HCT116 (cell line): ENCODE measurements at regions not wholly inside any gene's neighbourhood (a gene's known extent, or its start where the extent isn't known, plus 50 kb on each side); places are given as distances from the start of the nearest gene placed in this dataset.

Source experiments
- ATAC-seq: fragments of 200-7000 bp; cut with Tn5 transposase; 2 replicates; pipeline ENCODE4 v1.9.1; 2020; ENCODE audit warnings: mild to moderate bottlenecking, moderate library complexity
- BruUV-seq: library from RNA; stranded (reverse); fragments of 400-500 nt; replicated peaks from 2 replicates; lab custom pipeline; 2021; lab: Mats Ljungman, UMichigan
- CTCF ChIA-PET: fragments of 300-600 bp; sonication (Branson Sonifier 250); formaldehyde crosslinking; loops from one replicate; lab custom pipeline; 2021; ENCODE audit warnings: antibody characterized with exemption; lab: Charles Lee
- POLR2A ChIA-PET: fragments of 300-600, 350-600 bp; sonication (Branson Sonifier 250); formaldehyde crosslinking; loops from one replicate; lab custom pipeline; 2021; ENCODE audit warnings: antibody characterized with exemption; lab: Charles Lee
- RAD21 ChIA-PET, 2 experiments: fragments of 300-600 bp; sonication (Branson Sonifier 250); formaldehyde crosslinking; loops; one replicate each; lab custom pipeline; 2023; ENCODE audit warnings: low total read pairs in 2 of 2; ENCODE audit not compliant: uncharacterized antibody in 2 of 2, unreplicated experiment in 2 of 2, low non-redundant PET in 1 of 2; lab: Charles Lee
- DNase-seq: peaks from one replicate; pipeline ENCODE4 v3.0.0-alpha.2; 2010; ENCODE audit warnings: low read depth, low spot score
- H2AFZ ChIP-seq: fragments of 200-600 bp; shearing (Covaris generic), sonication (generic); 2 replicates; pipeline ENCODE4 v1.6.1; 2017; ENCODE audit warnings: low read depth, mixed run types, mixed read lengths, antibody characterized with exemption, low read length; ENCODE audit not compliant: poor library complexity, severe bottlenecking
- H3K27ac ChIP-seq: 2 replicates; pipeline ENCODE4 v1.5.1; 2012; ENCODE audit warnings: low read depth, low read length
- H3K27me3 ChIP-seq: fragments of 200-600 bp; sonication (generic); 2 replicates; pipeline ENCODE4 v1.6.1; 2016; ENCODE audit warnings: mixed run types, low read length, mixed read lengths; ENCODE audit not compliant: insufficient read depth
- H3K36me3 ChIP-seq, 2 experiments: fragments of 200-500 bp in 1 of 2; fragments of 200-600 bp in 1 of 2; sonication (Bioruptor generic) in 1 of 2; sonication (generic) in 1 of 2; 2 replicates each; pipeline versions ENCODE4 v1.5.1 to v1.6.1; 2014 to 2016; ENCODE audit warnings: low read length in 2 of 2, inconsistent platforms in 1 of 2, mixed read lengths in 1 of 2, mixed run types in 1 of 2; ENCODE audit not compliant: insufficient read depth in 2 of 2, control insufficient read depth in 1 of 2
- H3K4me1 ChIP-seq, 2 experiments: fragments of 200-600 bp in 1 of 2; sonication (generic) in 1 of 2; 2 replicates each; pipeline versions ENCODE4 v1.5.1 to v1.6.1; 2012 to 2017; ENCODE audit warnings: low read length in 2 of 2, inconsistent platforms in 1 of 2, mild to moderate bottlenecking in 1 of 2, mixed read lengths in 1 of 2, mixed run types in 1 of 2, moderate library complexity in 1 of 2; ENCODE audit not compliant: insufficient read depth in 2 of 2, control insufficient read depth in 1 of 2
- H3K4me2 ChIP-seq: fragments of 200-600 bp; sonication (generic); 2 replicates; pipeline ENCODE4 v1.6.1; 2017; ENCODE audit warnings: mixed run types, low read length, mixed read lengths
- H3K4me3 ChIP-seq, 2 experiments: fragments of 200-600 bp in 1 of 2; sonication (generic) in 1 of 2; replicated peaks in 1 of 2; 2 replicates each; pipeline ENCODE4 v1.5.1; 2011 to 2016; ENCODE audit warnings: low read length in 2 of 2, control low read depth in 1 of 2, low read depth in 1 of 2, mild to moderate bottlenecking in 1 of 2, mixed read lengths in 1 of 2, mixed run types in 1 of 2
- H3K79me2 ChIP-seq: fragments of 200-600 bp; sonication (generic); 2 replicates; pipeline ENCODE4 v1.6.1; 2017; ENCODE audit warnings: mild to moderate bottlenecking, mixed run types, low read length, moderate library complexity, mixed read lengths; ENCODE audit not compliant: insufficient read depth
- H3K9ac ChIP-seq: fragments of 200-600 bp; sonication (generic); 2 replicates; pipeline ENCODE4 v1.6.1; 2016; ENCODE audit warnings: low read length, mixed read lengths
- H3K9me2 ChIP-seq: fragments of 200-600 bp; sonication (generic), shearing (Covaris generic); 2 replicates; pipeline ENCODE4 v1.6.1; 2017; ENCODE audit warnings: mixed run types, mild to moderate bottlenecking, moderate library complexity; ENCODE audit not compliant: insufficient read depth
- H3K9me3 ChIP-seq, 2 experiments: fragments of 200-500 bp in 1 of 2; fragments of 200-600 bp in 1 of 2; sonication (Bioruptor generic) in 1 of 2; sonication (generic) in 1 of 2; 2 replicates each; pipeline ENCODE4 v1.6.1; 2014 to 2017; ENCODE audit warnings: low read length in 2 of 2, mixed read lengths in 2 of 2, inconsistent platforms in 1 of 2, low read depth in 1 of 2, mild to moderate bottlenecking in 1 of 2, mixed run types in 1 of 2, moderate library complexity in 1 of 2; ENCODE audit not compliant: control insufficient read depth in 1 of 2, insufficient read depth in 1 of 2
- H4K20me1 ChIP-seq: fragments of 200-600 bp; sonication (generic), shearing (Covaris generic); 2 replicates; pipeline ENCODE4 v1.6.1; 2017; ENCODE audit warnings: mixed run types, mild to moderate bottlenecking, moderate library complexity; ENCODE audit not compliant: insufficient read depth
- CEBPB ChIP-seq: IDR thresholded peaks from 2 replicates; pipeline ENCODE4 v1.6.1; 2012; ENCODE audit warnings: low read depth
- EGR1 ChIP-seq: IDR thresholded peaks from 2 replicates; pipeline ENCODE4 v1.6.1; 2012; ENCODE audit warnings: low read depth
- EZH2 ChIP-seq: fragments of 200-600 bp; sonication (generic); IDR thresholded peaks from 2 replicates; pipeline ENCODE4 v1.6.1; 2017; ENCODE audit warnings: antibody characterized with exemption, mixed run types
- EZH2phosphoT487 ChIP-seq: fragments of 200-600 bp; IDR thresholded peaks from 2 replicates; pipeline ENCODE4 v1.6.1; 2018; ENCODE audit warnings: antibody characterized with exemption, borderline replicate concordance
- JUND ChIP-seq: IDR thresholded peaks from 2 replicates; pipeline ENCODE4 v1.6.1; 2012
- POLR2A ChIP-seq: IDR thresholded peaks from 2 replicates; pipeline ENCODE4 v1.7.0; 2011; ENCODE audit warnings: borderline replicate concordance; ENCODE audit not compliant: insufficient read depth, insufficient read length; ENCODE audit errors: extremely low read depth
- SIN3A ChIP-seq: IDR thresholded peaks from 2 replicates; pipeline ENCODE4 v1.6.1; 2012; ENCODE audit warnings: low read depth
- SRF ChIP-seq: IDR thresholded peaks from 2 replicates; pipeline ENCODE4 v1.6.1; 2012; ENCODE audit warnings: low read depth
- ZFX ChIP-seq: fragments of 450-650 bp; IDR thresholded peaks from 2 replicates; pipeline ENCODE4 v1.6.1; 2017
- intact Hi-C: fragments of 100-400 bp; cut with micrococcal nuclease; formaldehyde crosslinking; loops from 2 replicates; pipeline ENCODE4 v1.10.0; 2022
- TF ChIP-seq, protein P1 (sequence below): IDR thresholded peaks from 2 replicates; pipeline ENCODE4 v1.6.1; 2012; ENCODE audit warnings: low read depth
- TF ChIP-seq, protein P2 (sequence below): IDR thresholded peaks from 2 replicates; pipeline ENCODE4 v1.6.1; 2012

DNA sequence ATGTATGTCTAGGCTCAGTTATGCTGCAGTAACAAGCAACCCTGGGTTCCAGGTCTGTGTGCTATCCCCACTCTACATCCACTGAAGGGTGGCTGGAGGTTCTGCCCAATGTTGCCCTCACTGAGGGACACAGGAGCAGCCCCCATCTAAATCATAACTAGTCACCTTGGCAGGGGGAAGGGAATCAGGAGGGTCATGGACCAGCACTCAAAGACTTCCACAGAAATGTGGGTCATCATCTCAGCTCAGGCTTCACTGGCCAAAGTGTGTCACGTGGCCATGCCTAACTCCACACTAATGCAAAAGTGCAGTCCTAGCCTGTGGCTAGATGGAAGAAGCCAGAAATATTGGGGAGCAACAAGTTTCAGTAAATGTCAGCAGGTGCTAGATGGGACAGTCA is 137.3 kb upstream of the ZNF507 start:
- Histone ChIP-seq H3K4me2 (no peak overlapping the region), H3K36me3 (no peaks in the 10 kb centered on the region), H3K27me3 (no peaks in the 10 kb centered on the region), H2AFZ (no peak overlapping the region), H3K9me3 (no peaks in the 10 kb centered on the region), H3K9me2 (no peaks in the 10 kb centered on the region), H3K79me2 (no peaks in the 10 kb centered on the region), H3K9ac (no peak overlapping the region), H3K4me1 (no peaks in the 10 kb centered on the region), H3K4me3 (no peak overlapping the region), H3K27ac (no peak overlapping the region), H4K20me1 (no peaks in the 10 kb centered on the region)
- ATAC-seq (no peak), DNase-seq (no peak)
- no TSS peak for BruUV-seq
- intact Hi-C loops, result no loop called here
- TF ChIP-seq SRF (no peak), ZFX (no peak), EZH2 (no peak), JUND (no peak), SIN3A (no peak), POLR2A (no peak), CEBPB (no peak), EGR1 (no peak), EZH2phosphoT487 (no peak)
- TF ChIP-seq, protein P1, sequence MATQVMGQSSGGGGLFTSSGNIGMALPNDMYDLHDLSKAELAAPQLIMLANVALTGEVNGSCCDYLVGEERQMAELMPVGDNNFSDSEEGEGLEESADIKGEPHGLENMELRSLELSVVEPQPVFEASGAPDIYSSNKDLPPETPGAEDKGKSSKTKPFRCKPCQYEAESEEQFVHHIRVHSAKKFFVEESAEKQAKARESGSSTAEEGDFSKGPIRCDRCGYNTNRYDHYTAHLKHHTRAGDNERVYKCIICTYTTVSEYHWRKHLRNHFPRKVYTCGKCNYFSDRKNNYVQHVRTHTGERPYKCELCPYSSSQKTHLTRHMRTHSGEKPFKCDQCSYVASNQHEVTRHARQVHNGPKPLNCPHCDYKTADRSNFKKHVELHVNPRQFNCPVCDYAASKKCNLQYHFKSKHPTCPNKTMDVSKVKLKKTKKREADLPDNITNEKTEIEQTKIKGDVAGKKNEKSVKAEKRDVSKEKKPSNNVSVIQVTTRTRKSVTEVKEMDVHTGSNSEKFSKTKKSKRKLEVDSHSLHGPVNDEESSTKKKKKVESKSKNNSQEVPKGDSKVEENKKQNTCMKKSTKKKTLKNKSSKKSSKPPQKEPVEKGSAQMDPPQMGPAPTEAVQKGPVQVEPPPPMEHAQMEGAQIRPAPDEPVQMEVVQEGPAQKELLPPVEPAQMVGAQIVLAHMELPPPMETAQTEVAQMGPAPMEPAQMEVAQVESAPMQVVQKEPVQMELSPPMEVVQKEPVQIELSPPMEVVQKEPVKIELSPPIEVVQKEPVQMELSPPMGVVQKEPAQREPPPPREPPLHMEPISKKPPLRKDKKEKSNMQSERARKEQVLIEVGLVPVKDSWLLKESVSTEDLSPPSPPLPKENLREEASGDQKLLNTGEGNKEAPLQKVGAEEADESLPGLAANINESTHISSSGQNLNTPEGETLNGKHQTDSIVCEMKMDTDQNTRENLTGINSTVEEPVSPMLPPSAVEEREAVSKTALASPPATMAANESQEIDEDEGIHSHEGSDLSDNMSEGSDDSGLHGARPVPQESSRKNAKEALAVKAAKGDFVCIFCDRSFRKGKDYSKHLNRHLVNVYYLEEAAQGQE, result no peak
- TF ChIP-seq, protein P2, sequence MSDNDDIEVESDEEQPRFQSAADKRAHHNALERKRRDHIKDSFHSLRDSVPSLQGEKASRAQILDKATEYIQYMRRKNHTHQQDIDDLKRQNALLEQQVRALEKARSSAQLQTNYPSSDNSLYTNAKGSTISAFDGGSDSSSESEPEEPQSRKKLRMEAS, result no peak
- ChIA-PET POLR2A (no interaction called here), CTCF (no interaction called here), RAD21 (no interaction called here)
